GM21528 (cell line): ENCODE measurements at regions not wholly inside any gene's neighbourhood (a gene's known extent, or its start where the extent isn't known, plus 50 kb on each side); places are given as distances from the start of the nearest gene placed in this dataset.
"Not testable (repeated sequence)": the region's sequence is repeated elsewhere in the genome, so short reads cannot be mapped to it uniquely, and the experiment has no call there.

Source experiments
- ATAC-seq: cut with Tn5 transposase; IDR thresholded peaks from one replicate; pipeline ENCODE4 v1.9.1; 2021; ENCODE audit warnings: mild to moderate bottlenecking, moderate library complexity; ENCODE audit not compliant: unreplicated experiment, low FRiP score

GRCh38 chr14:83096092-83096491 lies 1562.4 kb upstream of the SEL1L start:
- no peak for ATAC-seq

GRCh38 chr14:83101846-83102245 lies 1568.2 kb upstream of the SEL1L start:
- no peak for ATAC-seq

GRCh38 chr14:83118029-83118428 lies 1584.4 kb upstream of the SEL1L start:
- ATAC-seq, result no peak

- ATAC-seq, result no peak
Measured at GRCh38 chr14:83120187-83120586, 1586.5 kb upstream of the SEL1L start.

- ATAC-seq, result no peak
Measured at GRCh38 chr14:83126076-83126475, 1592.4 kb upstream of the SEL1L start.

- ATAC-seq, result no peak
Measured at GRCh38 chr14:83128783-83129182, 1595.1 kb upstream of the SEL1L start.

- no peak for ATAC-seq
Measured at GRCh38 chr14:83129496-83129895, 1595.8 kb upstream of the SEL1L start.

- ATAC-seq, result no peak
Measured at GRCh38 chr14:83133981-83134645, 1600.5 kb upstream of the SEL1L start.

GRCh38 chr14:83140756-83141155 lies 1607.1 kb upstream of the SEL1L start:
- ATAC-seq, result no peak

- ATAC-seq, result no peak
Measured at GRCh38 chr14:83147006-83147405, 1613.4 kb upstream of the SEL1L start.

GRCh38 chr14:83151571-83151970 lies 1617.9 kb upstream of the SEL1L start:
- no peak for ATAC-seq

GRCh38 chr14:83153081-83153480 lies 1619.4 kb upstream of the SEL1L start:
- no peak for ATAC-seq

- ATAC-seq, result no peak
Measured at GRCh38 chr14:83162361-83162929, 1628.8 kb upstream of the SEL1L start.

- ATAC-seq, result no peak
Measured at GRCh38 chr14:83163016-83163415, 1629.4 kb upstream of the SEL1L start.

GRCh38 chr14:83164016-83164415 lies 1630.4 kb upstream of the SEL1L start:
- no peak for ATAC-seq

- no peak for ATAC-seq
Measured at GRCh38 chr14:83164591-83164990, 1630.9 kb upstream of the SEL1L start.

- ATAC-seq, result no peak
Measured at GRCh38 chr14:83170165-83170564, 1636.5 kb upstream of the SEL1L start.

GRCh38 chr14:83171761-83172160 lies 1638.1 kb upstream of the SEL1L start:
- ATAC-seq, result no peak

- ATAC-seq, result no peak
Measured at GRCh38 chr14:83172363-83172762, 1638.7 kb upstream of the SEL1L start.

- no peak for ATAC-seq
Measured at GRCh38 chr14:83173687-83174086, 1640.0 kb upstream of the SEL1L start.

- no peak for ATAC-seq
Measured at GRCh38 chr14:83184531-83184930, 1650.9 kb upstream of the SEL1L start.

GRCh38 chr14:83188311-83188710 lies 1654.7 kb upstream of the SEL1L start:
- ATAC-seq, result not testable (repeated sequence)
